ENCODE measurements at regions not wholly inside any gene's neighbourhood (a gene's known extent, or its start where the extent isn't known, plus 50 kb on each side); places are given as distances from the start of the nearest gene placed in this dataset.

- DNase-seq (ENCODE audit: low spot score), result no peak
These were observed 187.3 kb downstream of the C12orf50 start for GRCh38 chr12:87841935-87842334.

DNA sequence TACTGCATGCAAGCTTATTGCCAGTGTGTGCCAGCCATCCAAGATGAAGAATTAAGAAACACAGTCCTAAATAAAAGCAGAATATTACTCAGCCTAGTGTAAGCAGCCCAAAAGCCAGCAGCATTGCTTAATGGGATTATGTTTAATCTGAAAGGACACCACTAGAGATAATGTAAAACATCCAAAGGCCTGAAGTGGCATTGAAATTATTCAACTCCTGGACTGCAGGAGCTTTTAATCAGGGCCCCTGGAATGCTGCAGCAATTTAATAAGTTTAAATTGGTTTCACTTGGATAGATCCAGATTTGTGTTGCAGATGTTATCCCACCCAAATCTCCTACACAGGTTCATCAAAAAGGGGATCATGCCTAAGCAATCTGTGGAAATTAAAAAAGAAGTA is 193.0 kb downstream of the C12orf50 start:
- DNase-seq (ENCODE audit: low spot score), result peak; percentile 44

- DNase-seq (ENCODE audit: low spot score), result no peak
These were observed 200.7 kb downstream of the C12orf50 start for GRCh38 chr12:87828382-87828973.

GRCh38 chr12:87827638-87828264 is 201.4 kb downstream of the C12orf50 start:
- DNase-seq (ENCODE audit: low spot score), result no peak

- DNase-seq (ENCODE audit: low spot score), result no peak
These were observed 206.3 kb downstream of the C12orf50 start for GRCh38 chr12:87822923-87823322.

GRCh38 chr12:87820524-87821202 is 208.5 kb downstream of the C12orf50 start:
- no peak for DNase-seq (ENCODE audit: low spot score)

DNA sequence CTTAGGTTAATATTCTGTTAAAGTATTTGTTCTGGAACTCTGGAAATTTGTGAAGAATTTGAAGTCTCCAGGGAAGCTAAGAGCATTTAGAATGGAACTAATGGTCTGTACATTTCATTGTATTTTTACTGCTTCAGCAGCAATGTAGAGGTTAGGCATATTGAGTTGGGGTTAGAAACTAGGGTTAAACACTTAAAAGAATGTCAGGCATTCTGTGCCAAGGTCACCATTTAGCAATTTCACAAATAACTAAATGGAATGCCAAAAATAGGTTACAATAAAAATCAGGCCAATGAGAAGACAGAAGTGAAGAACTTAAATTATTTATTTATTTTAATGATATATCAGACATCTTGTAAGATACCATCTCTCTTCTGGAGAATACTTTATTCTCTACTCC is 210.8 kb downstream of the C12orf50 start:
- DNase-seq (ENCODE audit: low spot score), result no peak

DNA sequence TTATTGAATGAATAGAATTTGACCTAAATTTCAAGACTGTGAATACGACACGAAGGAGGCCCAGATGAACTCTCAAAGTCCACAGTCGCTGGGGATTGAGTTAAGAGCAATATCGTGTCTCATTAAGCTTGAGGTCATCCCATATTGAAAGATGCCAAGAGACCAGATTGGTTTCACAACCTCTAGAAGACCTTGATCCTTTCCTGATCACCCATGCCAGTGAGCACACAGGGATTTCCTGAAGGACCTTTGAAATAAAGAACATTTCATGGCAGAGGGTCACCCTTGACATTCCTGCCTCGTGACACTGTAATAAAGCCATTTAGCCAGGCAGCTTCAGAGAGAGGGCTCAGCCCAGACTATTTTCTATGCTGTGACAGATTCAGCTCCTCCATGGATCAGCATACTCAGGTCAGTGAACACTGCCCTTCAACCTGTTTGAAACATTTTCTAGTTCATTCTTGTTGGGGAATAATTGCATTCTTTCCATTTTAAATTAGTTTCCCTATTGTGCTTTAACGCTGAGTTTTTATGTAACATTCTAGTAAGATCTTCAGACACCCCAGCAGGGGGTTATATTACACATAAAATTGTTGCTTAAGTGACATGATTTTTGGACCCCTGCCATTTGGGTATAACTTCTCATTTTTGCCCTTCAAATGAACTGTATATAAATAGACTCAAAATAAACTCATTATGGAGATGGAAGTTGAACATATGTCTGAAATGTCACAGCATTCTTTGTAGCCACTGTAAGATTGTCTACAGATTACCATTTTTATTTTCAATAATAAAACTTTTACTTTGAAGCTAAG is 213.2 kb downstream of the C12orf50 start:
- no peak for DNase-seq (ENCODE audit: low spot score)

GRCh38 chr12:87814625-87815024 is 214.6 kb downstream of the C12orf50 start:
- DNase-seq (ENCODE audit: low spot score), result no peak

DNA sequence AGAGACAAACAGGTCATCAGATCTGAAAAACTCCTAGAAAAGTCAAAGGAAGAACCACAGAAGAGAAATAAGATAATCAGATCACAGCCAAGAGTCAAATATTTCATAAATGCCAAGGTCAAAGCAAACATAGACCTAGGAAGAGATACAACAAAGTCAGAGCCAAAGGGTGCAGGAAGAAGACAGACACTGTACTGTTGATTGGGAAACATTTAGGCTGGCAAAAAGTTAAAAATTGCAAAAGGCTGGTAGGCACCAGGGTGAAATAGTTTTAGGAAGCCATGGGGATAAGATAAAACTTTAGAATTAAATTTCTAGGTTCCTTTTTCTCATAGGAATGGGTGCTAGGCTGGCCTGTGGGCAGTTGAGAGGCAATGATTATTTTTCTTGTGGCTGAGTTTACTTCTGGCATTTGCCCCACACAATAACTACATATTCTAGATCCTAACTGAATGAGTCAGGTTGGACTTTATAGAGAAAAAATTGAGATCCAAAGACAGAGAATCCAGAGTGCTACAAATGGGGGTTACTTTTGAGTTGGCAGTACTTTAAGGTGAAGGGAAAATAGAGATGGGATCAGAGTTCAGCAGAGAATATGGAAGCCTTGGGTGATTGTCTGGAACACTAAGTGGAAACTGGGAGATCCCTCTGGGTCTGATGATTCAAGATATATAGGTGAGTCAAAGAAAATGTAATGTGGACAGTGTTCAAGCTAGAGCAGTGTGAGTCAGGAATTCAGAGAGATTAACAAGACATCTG is 215.5 kb downstream of the C12orf50 start:
- no peak for DNase-seq (ENCODE audit: low spot score)

GRCh38 chr12:87812681-87813080 is 216.5 kb downstream of the C12orf50 start:
- DNase-seq (ENCODE audit: low spot score), result no peak

DNA sequence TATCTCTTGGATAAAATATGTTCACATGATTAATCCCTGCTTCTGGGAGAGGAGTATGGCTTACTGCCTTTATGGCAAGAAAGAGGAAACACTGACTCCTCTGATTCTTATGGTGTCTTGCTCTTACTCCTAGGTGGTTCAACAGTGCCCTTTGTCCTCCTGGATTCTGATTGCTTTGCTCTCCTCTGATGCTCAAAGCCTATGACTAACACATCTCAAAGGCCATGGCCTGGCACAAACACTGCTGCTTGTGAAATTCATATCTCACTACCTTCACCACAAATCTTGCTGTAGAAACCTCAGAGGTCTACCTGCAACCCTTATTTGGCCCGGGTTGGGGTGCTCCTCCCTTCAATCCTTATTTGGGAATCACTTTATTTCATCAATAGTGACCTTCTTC is 217.2 kb downstream of the C12orf50 start:
- DNase-seq (ENCODE audit: low spot score), result no peak

DNA sequence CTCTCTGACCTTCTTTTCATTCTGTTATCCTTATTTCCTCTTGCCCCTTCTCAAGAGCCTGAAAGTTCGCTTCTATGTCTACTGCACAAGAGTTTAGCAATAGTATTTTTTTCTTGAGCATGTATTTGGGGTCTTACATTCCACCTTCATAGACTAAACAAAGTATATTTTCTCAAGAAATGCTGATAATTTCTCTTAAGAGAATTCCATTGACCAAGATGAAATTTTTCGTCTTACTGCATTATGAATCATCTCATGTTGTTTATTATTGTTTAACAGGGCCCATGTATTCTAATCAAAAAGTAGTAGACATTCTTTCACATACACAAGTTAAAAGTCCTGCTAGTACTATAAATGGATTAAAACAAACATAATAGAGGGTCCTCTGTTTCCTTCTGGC is 219.3 kb downstream of the C12orf50 start:
- DNase-seq (ENCODE audit: low spot score), result no peak

DNA sequence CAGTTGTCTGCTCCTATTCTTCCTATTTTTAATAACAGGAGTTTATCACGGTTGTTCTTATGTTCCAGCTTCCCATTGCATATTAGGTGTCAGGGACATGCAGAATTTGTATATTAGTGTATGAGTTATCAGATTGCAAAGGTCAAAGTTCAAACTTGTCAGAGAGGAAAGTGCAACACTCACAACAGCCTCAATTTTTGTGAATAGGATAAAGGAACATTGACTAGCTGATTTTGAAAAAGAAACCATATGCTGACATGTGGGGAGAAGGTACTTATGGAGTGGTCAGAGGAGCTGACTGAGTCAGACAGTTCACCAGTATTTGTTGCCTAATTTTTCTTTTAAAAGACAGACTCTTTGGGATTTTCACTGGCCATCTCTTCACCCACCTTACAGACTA is 222.1 kb downstream of the C12orf50 start:
- no peak for DNase-seq (ENCODE audit: low spot score)

DNA sequence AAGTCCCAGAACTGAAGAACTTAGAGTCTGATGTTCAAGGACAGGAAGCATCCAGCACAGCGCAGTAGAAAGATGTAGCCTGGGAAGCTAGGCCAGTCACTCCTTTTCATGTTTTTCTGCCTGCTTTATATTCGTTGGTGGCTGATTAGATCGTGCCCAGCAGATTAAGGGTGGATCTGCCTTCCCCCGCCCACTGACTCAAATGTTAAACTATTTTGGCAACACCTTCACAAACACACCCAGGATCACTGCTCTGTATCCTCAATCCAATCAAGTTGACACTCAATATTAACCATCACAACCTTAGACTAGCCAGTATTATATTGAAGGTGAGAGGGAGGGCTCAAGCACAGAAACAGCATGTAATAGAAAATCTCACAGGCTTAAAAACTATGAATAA is 222.9 kb downstream of the C12orf50 start:
- DNase-seq (ENCODE audit: low spot score), result no peak

DNA sequence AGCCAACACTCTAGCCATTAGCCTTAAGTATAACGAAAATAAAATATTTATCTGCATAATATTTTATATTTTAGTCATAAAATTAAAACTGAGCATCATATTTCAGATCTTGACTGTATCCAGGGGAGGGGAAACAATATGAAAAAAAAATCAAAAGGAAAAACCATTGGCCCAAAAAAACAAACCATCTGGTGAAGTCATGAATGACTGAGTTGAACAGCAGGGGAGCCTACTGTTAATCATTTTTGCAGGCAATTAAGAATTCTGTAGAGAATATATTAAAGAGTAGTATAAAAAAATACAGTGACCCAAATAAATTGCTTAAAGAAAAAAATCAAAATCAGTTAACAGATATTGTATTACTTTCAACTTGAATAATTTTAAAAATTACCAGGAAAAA is 224.8 kb downstream of the C12orf50 start:
- no peak for DNase-seq (ENCODE audit: low spot score)

- no peak for DNase-seq (ENCODE audit: low spot score)
These were observed 226.5 kb downstream of the C12orf50 start for GRCh38 chr12:87802721-87803011.

DNA sequence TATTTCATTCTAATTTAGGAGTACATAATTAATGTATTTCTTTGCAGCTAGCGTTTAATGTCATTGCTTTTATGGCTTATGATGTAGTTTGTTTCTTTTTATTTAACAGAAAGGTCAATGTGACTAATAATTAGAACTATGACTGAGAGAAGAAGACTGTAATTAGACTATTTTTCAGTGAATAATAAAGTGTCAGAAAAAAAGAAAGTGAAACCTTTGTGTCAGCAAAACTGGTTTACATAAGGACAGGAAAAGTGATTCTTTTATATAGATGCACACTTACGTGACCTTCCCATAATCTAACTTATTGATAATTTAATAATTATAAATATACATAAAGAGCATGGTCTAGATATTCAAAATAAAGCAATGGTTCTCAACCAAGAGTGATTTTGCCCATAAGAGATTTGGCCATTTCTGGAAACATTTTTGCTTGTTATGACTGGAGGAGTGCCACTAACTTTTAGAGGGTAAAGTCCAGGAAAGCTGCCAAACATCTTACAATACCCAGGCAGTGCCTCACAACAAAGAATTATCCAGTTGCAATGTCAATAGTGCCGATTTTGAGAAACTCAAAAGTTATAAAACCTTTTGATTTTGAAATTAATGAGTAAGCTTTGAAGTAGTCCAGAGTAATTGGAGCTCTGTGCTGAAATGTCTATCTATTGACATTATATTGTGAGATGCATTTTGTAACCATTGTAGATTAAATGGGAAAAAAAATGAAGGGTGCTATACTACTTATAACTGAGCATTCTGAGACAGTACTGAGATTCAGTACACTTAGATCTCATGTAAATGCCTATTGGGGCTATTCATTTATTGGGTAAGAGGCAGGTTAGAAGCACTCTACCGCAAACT is 227.1 kb downstream of the C12orf50 start:
- no peak for DNase-seq (ENCODE audit: low spot score)

DNA sequence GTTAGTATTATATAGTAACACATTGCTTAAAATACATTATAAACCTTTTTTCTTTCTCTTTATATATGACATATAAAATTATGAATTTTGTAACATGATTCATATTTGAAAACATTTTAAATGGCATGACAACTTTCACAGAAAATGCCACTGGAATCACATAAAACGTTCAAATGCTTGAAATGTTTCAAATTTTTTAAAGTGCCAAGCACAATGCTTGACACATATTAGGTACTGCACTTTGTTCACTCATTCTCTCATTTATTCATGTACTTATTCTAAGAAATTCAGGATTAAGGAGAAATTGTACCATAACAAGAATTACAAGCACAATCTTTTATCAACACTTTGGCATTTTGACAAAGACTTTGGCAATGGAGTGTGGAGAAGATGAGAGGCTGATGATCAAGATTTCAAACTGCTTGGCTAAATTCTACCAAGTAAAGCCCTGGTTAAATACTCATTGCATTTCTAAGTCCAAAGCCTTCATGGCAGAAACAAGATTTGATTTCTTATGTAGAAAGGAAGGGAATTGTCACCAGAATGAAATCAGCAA is 232.2 kb downstream of the C12orf50 start:
- DNase-seq (ENCODE audit: low spot score), result no peak

DNA sequence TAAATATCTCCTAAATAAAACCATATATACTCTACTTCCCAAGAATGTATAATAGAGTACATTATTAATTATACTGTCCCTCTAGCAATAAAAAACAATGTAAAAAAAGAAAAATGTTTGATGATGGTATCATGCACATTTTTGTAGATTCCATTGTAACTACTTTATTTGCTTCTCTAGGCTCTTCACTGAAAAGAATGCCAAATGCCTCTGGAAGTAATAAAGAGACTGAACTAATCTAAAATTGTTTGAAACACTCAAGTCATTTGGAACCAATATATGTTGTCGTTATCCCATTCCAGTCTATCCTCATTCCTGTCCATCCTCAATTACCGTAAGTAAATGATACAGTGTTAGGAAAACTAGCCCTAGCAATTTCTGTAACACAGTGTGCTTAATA is 233.6 kb downstream of the C12orf50 start:
- no peak for DNase-seq (ENCODE audit: low spot score)

GRCh38 chr12:87794854-87795253 is 234.3 kb downstream of the C12orf50 start:
- no peak for DNase-seq (ENCODE audit: low spot score)
